GM18520 (cell line): ENCODE measurements at regions not wholly inside any gene's neighbourhood (a gene's known extent, or its start where the extent isn't known, plus 50 kb on each side); places are given as distances from the start of the nearest gene placed in this dataset.

Experiments
- ATAC-seq: cut with Tn5 transposase; IDR thresholded peaks from one replicate; pipeline ENCODE4 v1.9.1; 2021; ENCODE audit not compliant: unreplicated experiment

DNA sequence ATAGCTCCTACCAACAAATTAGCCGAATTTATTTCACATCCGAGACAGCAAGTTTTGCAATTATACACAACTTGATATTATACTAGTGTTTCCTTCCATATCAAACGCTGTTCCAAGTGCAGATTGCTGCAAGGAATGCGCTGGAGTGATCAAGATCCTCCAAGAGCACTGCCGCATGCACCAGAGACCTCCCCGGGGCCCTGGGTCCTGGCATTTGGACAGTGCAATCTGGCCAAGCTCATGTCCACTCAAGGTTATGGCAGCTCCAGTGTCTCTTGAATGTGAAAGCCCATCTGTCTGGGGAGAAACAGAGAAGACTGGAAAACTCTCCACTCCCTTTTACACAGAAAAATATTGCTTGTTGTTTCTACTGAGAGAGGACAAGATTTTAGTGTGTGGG lies 111.9 kb downstream of the HSPH1 start:
- no peak for ATAC-seq

- no peak for ATAC-seq
Observed at GRCh38 chr13:31049083-31049482, 112.6 kb downstream of the HSPH1 start.

- ATAC-seq = no peak
Observed at GRCh38 chr13:31048521-31048920, 113.2 kb downstream of the HSPH1 start.

DNA sequence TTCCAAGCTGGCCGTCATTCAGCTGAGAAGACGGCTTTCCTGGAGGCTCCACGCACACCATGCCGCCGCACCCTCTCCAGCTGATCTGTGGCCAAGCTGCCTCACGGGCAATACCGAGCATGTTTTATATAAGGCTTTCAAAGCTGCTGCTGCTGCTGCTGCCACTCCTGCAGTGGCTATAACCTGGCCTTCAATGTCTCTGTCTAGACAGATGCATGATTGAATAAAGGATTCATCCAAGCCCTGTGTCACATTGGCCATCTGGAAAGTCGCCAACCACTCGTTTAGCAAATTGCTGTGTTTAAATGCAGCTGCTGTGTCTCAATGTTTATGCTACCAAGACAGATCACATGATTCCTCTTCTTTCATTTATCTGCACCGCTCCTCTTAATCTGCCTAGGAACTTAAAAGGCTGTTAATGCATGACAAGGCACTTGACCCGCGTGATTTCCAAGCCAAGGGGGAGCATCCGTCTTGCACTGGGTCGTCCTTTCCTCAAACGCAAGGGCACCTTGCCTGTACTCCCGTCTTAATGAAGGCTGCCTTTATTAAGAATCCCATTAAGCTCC lies 114.3 kb downstream of the TEX26 start:
- ATAC-seq = no peak

- peak; percentile 41 for ATAC-seq
Observed at GRCh38 chr13:31045286-31046081, 113.0 kb downstream of the TEX26 start.

- ATAC-seq = peak; percentile 47
Observed at GRCh38 chr13:31044364-31045285, 112.2 kb downstream of the TEX26 start.

DNA sequence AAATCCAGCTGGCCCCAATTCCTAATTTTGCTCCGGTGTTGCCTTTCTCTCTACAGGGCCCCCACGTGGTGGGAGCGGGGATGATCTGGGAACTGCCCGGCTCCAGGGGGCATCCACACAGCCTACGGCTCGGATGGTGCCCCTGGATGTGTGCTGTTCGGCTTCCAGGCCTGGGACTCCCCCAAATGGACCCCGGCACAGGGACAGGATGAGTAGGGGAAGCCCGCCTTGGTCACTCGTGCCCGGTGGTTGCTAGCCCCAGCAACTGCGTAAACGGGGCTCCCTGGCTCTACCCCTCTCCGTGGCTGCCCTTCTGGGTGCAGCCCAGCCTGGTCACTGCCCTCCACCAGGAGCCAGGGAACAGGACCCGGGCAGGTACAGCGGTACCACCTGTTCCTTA lies 111.5 kb downstream of the TEX26 start:
- ATAC-seq = no peak

DNA sequence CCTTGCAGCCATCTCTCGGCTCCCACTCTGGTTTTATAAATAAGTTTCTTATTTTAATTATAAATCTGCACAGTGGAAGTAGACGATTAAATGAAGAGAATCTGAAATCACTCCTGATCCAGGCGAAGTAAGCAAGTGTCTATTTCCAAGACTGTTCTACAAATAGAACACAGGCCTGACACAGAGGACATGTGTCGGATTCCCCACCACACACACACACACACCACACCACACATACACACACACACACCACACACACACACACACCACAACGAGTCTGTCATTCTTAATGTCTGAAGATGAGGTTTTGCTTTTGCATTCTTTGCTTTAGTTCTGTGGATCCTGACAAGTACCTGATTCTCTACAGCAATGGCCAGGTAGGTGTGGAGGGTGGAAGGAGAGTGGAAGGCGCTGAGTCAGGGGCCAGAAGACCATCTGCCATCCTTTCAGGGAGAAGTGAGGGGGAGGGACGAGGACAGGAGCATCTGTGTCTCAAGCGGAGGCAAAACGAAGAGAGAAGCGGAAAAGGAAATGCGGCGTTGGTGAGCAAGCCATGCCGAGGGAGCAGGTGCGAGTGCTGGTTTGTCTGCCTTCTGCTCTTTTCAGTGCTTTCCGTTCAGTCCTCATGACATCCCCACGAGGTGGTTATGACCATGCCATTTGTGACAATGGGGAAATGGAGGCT lies 110.2 kb downstream of the TEX26 start:
- no peak for ATAC-seq

- ATAC-seq = no peak
Observed at GRCh38 chr13:31042049-31042448, 109.6 kb downstream of the TEX26 start.

DNA sequence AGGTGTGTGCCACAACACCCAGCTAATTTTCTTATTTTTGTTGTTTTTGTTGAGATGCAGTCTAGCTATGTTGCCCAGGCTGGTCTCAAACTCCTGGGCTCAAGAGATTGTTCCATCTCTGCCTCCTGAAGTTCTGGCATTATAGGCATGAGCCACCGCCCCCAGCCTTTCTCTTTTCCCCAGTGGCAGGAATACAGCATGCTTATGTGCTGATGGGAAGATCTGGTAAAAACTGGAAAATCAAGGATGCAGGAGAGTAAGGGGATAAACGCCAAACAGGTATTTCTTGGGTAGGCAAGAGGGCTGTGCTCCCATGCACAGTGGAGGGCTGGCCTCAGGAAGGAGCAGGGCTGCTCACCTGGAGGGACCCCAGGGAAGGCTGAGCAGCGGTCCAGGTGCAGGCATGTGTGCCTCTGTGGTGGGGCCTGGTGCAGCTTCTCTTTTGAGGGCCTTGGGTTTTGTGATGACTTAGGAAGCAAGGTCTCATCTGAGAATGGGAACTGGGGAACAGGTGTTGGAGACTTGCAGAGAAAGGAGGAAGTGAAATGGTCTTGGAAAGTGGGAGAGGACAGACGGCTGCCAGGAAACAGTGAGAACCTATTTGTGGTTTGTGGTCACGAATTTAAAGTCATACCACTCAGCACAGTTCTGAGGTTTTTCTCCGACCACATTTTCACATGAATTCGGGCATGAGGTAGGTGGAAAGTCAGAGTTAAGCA lies 106.5 kb downstream of the TEX26 start:
- peak; percentile 50 for ATAC-seq

GRCh38 chr13:31037874-31038500 lies 105.5 kb downstream of the TEX26 start:
- ATAC-seq = no peak

DNA sequence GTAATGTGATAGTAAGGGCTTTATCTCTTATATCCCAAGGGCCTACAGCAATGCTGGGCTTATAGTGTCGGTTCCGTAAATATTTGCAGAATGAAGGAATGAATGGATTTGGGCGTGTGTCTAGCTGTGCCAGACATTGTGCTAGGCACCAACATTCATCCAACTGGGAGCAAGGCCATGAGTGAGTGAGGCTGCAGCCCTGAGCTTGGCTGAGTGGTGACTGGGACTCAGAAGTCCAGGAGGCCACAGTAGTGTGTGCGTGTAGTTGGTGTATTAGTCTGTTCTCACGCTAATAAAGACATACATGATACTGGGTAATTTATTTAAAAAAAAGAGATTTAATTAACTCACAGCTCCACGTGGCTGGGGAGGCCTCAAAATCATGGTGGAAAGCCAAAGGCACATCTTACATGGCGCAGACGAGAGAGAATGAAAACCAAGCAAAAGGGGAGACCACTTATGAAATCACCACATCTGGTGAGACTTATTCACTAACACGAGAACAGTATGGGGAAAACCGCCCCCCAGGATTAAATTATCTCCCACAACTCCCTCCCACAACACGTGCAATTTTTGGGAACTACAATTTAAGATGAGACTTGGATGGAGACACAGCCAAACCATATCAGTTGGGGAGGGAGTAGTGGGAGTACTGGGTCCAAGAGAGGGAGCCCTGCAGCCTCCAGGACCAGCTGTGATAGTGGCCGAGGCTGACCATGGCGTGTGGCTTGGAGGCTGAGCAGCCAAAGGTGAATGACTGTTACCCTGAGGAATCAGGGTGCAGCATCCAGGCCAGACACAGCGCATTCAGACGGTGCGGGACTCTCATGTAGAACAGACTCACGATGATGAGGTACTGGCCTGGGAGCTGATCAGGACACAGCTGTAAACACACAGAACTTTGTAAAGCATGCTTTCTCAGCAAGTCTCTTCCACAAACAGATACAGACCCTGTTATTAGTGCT lies 104.6 kb downstream of the TEX26 start:
- ATAC-seq = no peak

- ATAC-seq = no peak
Observed at GRCh38 chr13:31035185-31035965, 102.9 kb downstream of the TEX26 start.

- no peak for ATAC-seq
Observed at GRCh38 chr13:31032528-31033113, 100.2 kb downstream of the TEX26 start.

DNA sequence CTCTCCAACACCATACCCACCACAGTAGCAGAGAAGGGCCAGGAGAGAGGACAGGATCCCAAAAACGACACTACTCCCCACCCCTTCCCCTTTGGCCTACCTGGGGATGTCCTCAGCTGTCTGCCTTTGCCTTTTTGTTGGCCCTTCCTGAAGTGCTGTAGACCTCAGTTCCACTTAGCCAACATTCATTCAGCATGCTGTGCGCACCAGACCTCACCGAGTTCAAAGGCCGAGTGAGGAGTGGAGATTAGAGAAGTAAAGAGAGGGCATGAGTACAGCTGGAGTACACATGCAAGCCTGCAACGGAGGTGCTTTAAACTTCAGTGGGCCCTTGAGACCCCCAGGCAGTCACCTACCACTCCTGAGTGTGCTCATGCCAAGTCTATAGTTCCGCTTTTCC lies 99.0 kb downstream of the TEX26 start:
- no peak for ATAC-seq

DNA sequence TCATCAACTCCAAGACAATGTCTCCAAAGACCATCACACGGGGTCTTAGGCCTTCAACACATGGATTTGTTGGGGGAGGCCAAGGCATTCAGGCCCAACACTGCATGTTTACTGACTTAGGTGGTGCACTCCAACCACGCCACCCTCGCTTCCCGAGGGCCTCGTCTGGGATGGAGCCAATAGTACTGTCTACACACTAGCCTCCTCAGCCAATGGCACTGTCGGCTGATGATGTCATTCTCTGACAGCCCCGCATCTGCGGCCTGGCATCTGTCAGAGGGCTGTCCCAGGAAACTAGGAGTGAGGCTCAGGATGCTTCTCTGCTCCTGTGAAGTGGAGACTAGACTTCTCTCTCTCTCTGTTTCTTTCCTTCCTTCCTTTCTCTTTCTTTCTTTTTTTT lies 96.6 kb downstream of the TEX26 start:
- no peak for ATAC-seq

DNA sequence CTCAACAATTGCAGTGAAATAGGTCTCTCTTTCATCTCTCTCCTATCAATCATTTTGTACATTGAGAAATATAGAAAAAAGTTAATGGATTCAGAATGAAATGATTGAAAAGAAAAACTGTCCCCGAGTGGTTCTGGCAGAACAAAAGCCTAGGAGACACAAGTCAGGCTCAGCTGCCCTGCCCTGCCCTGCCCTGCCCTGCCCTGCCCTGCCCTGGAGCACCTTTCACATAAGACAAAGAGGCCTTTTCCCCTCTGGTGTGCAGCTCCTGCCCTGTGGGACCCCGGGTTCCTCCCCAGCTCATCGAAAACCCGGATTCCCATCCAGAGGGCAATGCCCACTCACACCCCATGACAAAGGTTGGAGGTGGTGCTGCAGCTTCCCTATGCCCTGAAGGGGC lies 94.7 kb downstream of the TEX26 start:
- ATAC-seq = no peak
